Right ventricle myocardium inferior (tissue), 1 donor: ENCODE measurements at regions not wholly inside any gene's neighbourhood (a gene's known extent, or its start where the extent isn't known, plus 50 kb on each side); places are given as distances from the start of the nearest gene placed in this dataset.
"Not testable (repeated sequence)": the region's sequence is repeated elsewhere in the genome, so short reads cannot be mapped to it uniquely, and the experiment has no call there.

Experiments used
- ATAC-seq: fragments of 200-7000 bp; cut with Tn5 transposase; one replicate; pipeline ENCODE4 v1.9.1; 2020; ENCODE audit warnings: mild to moderate bottlenecking, moderate library complexity
- DNase-seq: peaks from one replicate; pipeline ENCODE4 v3.0.0; 2021; ENCODE audit errors: missing footprints
- intact Hi-C: fragments of 100-400 bp; cut with DNase I; formaldehyde crosslinking; loops from one replicate; pipeline ENCODE4 v1.11.0; 2022
- donor health status: DM: no; HTN: yes; CAD: no; lungs with severe emphysema.

- DNase-seq, ATAC-seq, intact Hi-C loops: not testable (repeated sequence)
Measured at GRCh38 chr17:20677469-20677868, 97.9 kb downstream of the CDRT15L2 start.

- ATAC-seq, DNase-seq, intact Hi-C loops: not testable (repeated sequence)
Measured at GRCh38 chr17:20678424-20678823, 98.9 kb downstream of the CDRT15L2 start.

- ATAC-seq, intact Hi-C loops, DNase-seq: not testable (repeated sequence)
Measured at GRCh38 chr17:20681746-20682722, 102.5 kb downstream of the CDRT15L2 start.

- ATAC-seq, DNase-seq, intact Hi-C loops: not testable (repeated sequence)
Measured at GRCh38 chr17:20683651-20684229, 104.2 kb downstream of the CDRT15L2 start.

GRCh38 chr17:20684975-20685374 lies 105.5 kb downstream of the CDRT15L2 start:
- not testable (repeated sequence) for ATAC-seq

GRCh38 chr17:20687584-20687983 lies 108.1 kb downstream of the CDRT15L2 start:
- intact Hi-C loops: not testable (repeated sequence)

More at GRCh38 chr17:20684975-20685374, 105.5 kb downstream of the CDRT15L2 start:
- DNase-seq, intact Hi-C loops: not testable (repeated sequence)

GRCh38 chr17:20689170-20689749 lies 109.7 kb downstream of the CDRT15L2 start:
- DNase-seq, intact Hi-C loops, ATAC-seq: not testable (repeated sequence)

More at GRCh38 chr17:20687584-20687983, 108.1 kb downstream of the CDRT15L2 start:
- DNase-seq, ATAC-seq: not testable (repeated sequence)

- intact Hi-C loops, ATAC-seq, DNase-seq: not testable (repeated sequence)
Measured at GRCh38 chr17:20692706-20693105, 113.2 kb downstream of the CDRT15L2 start.

GRCh38 chr17:20695871-20696270 lies 116.3 kb downstream of the CDRT15L2 start:
- ATAC-seq, DNase-seq, intact Hi-C loops: not testable (repeated sequence)

GRCh38 chr17:20698463-20699206 lies 119.1 kb downstream of the CDRT15L2 start:
- intact Hi-C loops, DNase-seq, ATAC-seq: not testable (repeated sequence)

- intact Hi-C loops, ATAC-seq, DNase-seq: not testable (repeated sequence)
Measured at GRCh38 chr17:20700528-20700927, 121.0 kb downstream of the CDRT15L2 start.

GRCh38 chr17:20701366-20701765 lies 121.8 kb downstream of the CDRT15L2 start:
- intact Hi-C loops, DNase-seq, ATAC-seq: not testable (repeated sequence)

- ATAC-seq: no peak
- DNase-seq: no peak
- intact Hi-C loops: no loop called here
Measured at GRCh38 chr17:20702692-20703091, 123.2 kb downstream of the CDRT15L2 start.

GRCh38 chr17:20703781-20704180 lies 124.3 kb downstream of the CDRT15L2 start:
- ATAC-seq: no peak
- DNase-seq: no peak
- intact Hi-C loops: no loop called here

GRCh38 chr17:20705186-20705585 lies 125.7 kb downstream of the CDRT15L2 start:
- intact Hi-C loops, ATAC-seq, DNase-seq: not testable (repeated sequence)

GRCh38 chr17:20706751-20707373 lies 127.3 kb downstream of the CDRT15L2 start:
- ATAC-seq: no peak
- no peak for DNase-seq
- intact Hi-C loops: no loop called here

- ATAC-seq, DNase-seq, intact Hi-C loops: not testable (repeated sequence)
Measured at GRCh38 chr17:20708821-20709220, 129.3 kb downstream of the CDRT15L2 start.

- DNase-seq, ATAC-seq, intact Hi-C loops: not testable (repeated sequence)
Measured at GRCh38 chr17:20716481-20716880, 137.0 kb downstream of the CDRT15L2 start.
